Coronary artery (tissue), 2 donors: ENCODE measurements at regions not wholly inside any gene's neighbourhood (a gene's known extent, or its start where the extent isn't known, plus 50 kb on each side); places are given as distances from the start of the nearest gene placed in this dataset.
"Not testable (repeated sequence)": the region's sequence is repeated elsewhere in the genome, so short reads cannot be mapped to it uniquely, and the experiment has no call there.

ENCODE experiments used
- DNase-seq: peaks from one replicate; pipeline ENCODE4 v3.0.0-alpha.2; 2017; ENCODE audit warnings: low spot score
- H3K27ac ChIP-seq, 2 donors: fragments of 200-600 bp; sonication (generic); one replicate each; pipeline ENCODE4 v1.5.1; 2016 to 2019
- H3K4me3 ChIP-seq: fragments of 200-600 bp; sonication (generic); 2 replicates; pipeline ENCODE4 v1.5.1; 2016; ENCODE audit warnings: mild to moderate bottlenecking, moderate library complexity
- CTCF ChIP-seq: fragments of 200-600 bp; sonication (generic); IDR thresholded peaks from one replicate; pipeline ENCODE4 v1.5.1; 2019; ENCODE audit warnings: antibody characterized with exemption

GRCh38 chr12:71315328-71315985 lies 124.1 kb upstream of the LGR5 start:
- TF ChIP-seq CTCF = no peak

GRCh38 chr12:71312768-71313403 lies 126.7 kb upstream of the LGR5 start:
- Histone ChIP-seq H3K27ac (no peak overlapping the region), H3K4me3 (no peak overlapping the region)
- DNase-seq = no peak
- no peak for TF ChIP-seq CTCF

More at GRCh38 chr12:71315328-71315985, 124.1 kb upstream of the LGR5 start:
- DNase-seq = no peak
- H3K4me3 ChIP-seq = no peak overlapping the region
- no peak overlapping the region for H3K27ac ChIP-seq

- DNase-seq, H3K4me3 ChIP-seq, H3K27ac ChIP-seq: not testable (repeated sequence)
Observed at GRCh38 chr12:71311611-71312010, 128.0 kb upstream of the LGR5 start.

DNA sequence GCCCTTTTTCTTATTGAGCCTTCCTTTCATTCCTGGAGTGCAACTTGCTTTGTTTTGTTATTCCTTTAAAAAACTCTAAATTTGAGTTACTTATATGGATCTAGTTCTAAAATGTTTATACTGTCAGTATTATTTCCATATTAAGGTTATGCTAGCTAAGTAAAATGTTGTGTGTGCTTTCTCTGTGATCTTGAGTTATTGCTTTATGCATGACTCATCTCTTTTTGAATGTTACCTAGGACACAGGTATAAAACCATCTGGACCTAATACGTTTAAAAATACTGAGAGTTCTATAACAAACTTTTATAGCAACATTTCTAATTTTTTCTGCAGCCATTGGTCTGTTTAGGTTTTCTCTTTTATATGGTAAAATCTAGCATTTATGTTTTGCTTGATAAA lies 132.8 kb upstream of the LGR5 start:
- no peak overlapping the region for H3K4me3 ChIP-seq
- no peak overlapping the region for H3K27ac ChIP-seq
- DNase-seq = no peak
- no peak for TF ChIP-seq CTCF

- TF ChIP-seq CTCF = no peak
- no peak for DNase-seq
- Histone ChIP-seq H3K4me3 (no peak overlapping the region), H3K27ac (no peak overlapping the region)
Observed at GRCh38 chr12:71304306-71304705, 135.3 kb upstream of the LGR5 start.

DNA sequence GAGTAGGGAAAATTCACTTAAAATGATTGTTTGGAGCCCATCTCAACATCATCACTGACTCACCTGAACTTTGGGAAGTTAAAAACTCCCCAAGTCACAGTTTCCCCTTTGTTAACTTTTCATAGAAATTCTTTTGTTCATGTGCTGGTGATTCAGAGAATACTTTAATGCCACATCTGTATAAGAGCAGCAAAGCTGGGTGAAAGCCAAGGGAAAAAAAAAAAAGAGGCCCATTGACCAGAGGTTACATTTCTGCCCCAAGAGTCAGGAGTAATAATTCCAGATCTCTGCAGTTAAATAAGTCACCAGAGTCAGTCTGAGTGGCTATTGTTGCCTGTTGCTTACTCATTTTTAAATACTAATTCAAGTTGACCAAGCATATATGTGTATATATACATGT lies 136.4 kb upstream of the LGR5 start:
- TF ChIP-seq CTCF = no peak
- H3K4me3 ChIP-seq = no peak overlapping the region
- DNase-seq = no peak
- no peak overlapping the region for H3K27ac ChIP-seq

- DNase-seq = no peak
- no peak overlapping the region for H3K27ac ChIP-seq
- no peak for TF ChIP-seq CTCF
- H3K4me3 ChIP-seq = no peak overlapping the region
Observed at GRCh38 chr12:71300772-71301675, 138.6 kb upstream of the LGR5 start.
